Hepatocyte (in vitro differentiated cells): ENCODE measurements at regions not wholly inside any gene's neighbourhood (a gene's known extent, or its start where the extent isn't known, plus 50 kb on each side); places are given as distances from the start of the nearest gene placed in this dataset.

Experiments
- CTCF ChIP-seq: fragments of 200-600 bp; sonication (generic); IDR thresholded peaks from 2 replicates; pipeline ENCODE4 v1.5.1; 2016; ENCODE audit warnings: antibody characterized with exemption, mild to moderate bottlenecking; ENCODE audit not compliant: poor library complexity
- EZH2 ChIP-seq: fragments of 200-600 bp; sonication (generic); IDR thresholded peaks from 2 replicates; pipeline ENCODE4 v1.6.1; 2016; ENCODE audit warnings: antibody characterized with exemption, mild to moderate bottlenecking, borderline replicate concordance

GRCh38 chr13:24615114-24615513, 65.1 kb upstream of the ATP12A start:
- TF ChIP-seq CTCF (no peak), EZH2 (no peak)
